Gastroesophageal sphincter (tissue), 4 donors: ENCODE measurements at regions not wholly inside any gene's neighbourhood (a gene's known extent, or its start where the extent isn't known, plus 50 kb on each side); places are given as distances from the start of the nearest gene placed in this dataset.

Experiments
- ATAC-seq: fragments of 150-250 bp; one replicate; pipeline ENCODE4 v1.9.1; 2016; ENCODE audit warnings: mild to moderate bottlenecking, moderate library complexity
- H3K27ac ChIP-seq, 4 donors: fragments of 200-600 bp; sonication (generic) in 3 of 4; 1 replicate in 3 of 4; 2 replicates in 1 of 4; pipeline ENCODE4 v1.5.1; 2016 to 2019
- H3K27me3 ChIP-seq: fragments of 200-600 bp; sonication (generic); one replicate; pipeline ENCODE4 v1.5.1; 2019
- H3K36me3 ChIP-seq, 2 donors: fragments of 200-600 bp; sonication (generic); one replicate each; pipeline ENCODE4 v1.5.1; 2019; ENCODE audit warnings: control low read depth in 1 of 2
- H3K4me1 ChIP-seq, 3 donors: fragments of 200-600 bp; sonication (generic); 1 replicate in 2 of 3; 2 replicates in 1 of 3; pipeline ENCODE4 v1.5.1; 2016 to 2019; ENCODE audit warnings: control low read depth in 2 of 3
- H3K4me3 ChIP-seq, 2 donors: fragments of 200-600 bp; sonication (generic); one replicate each; pipeline ENCODE4 v1.5.1; 2019; ENCODE audit warnings: mild to moderate bottlenecking in 1 of 2, moderate library complexity in 1 of 2
- H3K9me3 ChIP-seq, 3 donors: fragments of 200-600 bp; sonication (generic); one replicate each; pipeline ENCODE4 v1.5.1; 2017 to 2019; ENCODE audit warnings: control low read depth in 2 of 3
- CTCF ChIP-seq, 4 experiments: fragments of 200-600 bp in 2 of 4; fragments of 450-650 bp in 2 of 4; sonication (generic) in 1 of 4; IDR thresholded peaks; one replicate each; pipeline ENCODE4 v1.5.1; 2017 to 2019; ENCODE audit warnings: antibody characterized with exemption in 4 of 4, mild to moderate bottlenecking in 2 of 4, moderate library complexity in 2 of 4
- EP300 ChIP-seq: sonication (generic); formaldehyde crosslinking; IDR thresholded peaks from one replicate; pipeline ENCODE4 v1.6.1; 2017; ENCODE audit warnings: antibody characterized with exemption, mild to moderate bottlenecking
- POLR2A ChIP-seq, 2 donors: fragments of 450-650 bp; IDR thresholded peaks; one replicate each; pipeline ENCODE4 v1.6.1; 2017; ENCODE audit warnings: antibody characterized with exemption in 2 of 2, mild to moderate bottlenecking in 2 of 2, moderate library complexity in 1 of 2
- POLR2AphosphoS5 ChIP-seq: sonication (generic); formaldehyde crosslinking; IDR thresholded peaks from one replicate; pipeline ENCODE4 v1.6.1; 2017; ENCODE audit warnings: antibody characterized with exemption
- WGBS, 2 donors: methylation state at CpG; one replicate each; pipeline ENCODE4 v1.1.5; 2018; ENCODE audit warnings: low coverage in 1 of 2; 5-methylcytosine and 5-hydroxymethylcytosine counted together
- small RNA-seq, 4 donors: library from RNA; depleted of rRNA; stranded (forward); fragments of <200 nt; gene quantifications; one replicate each; pipeline ENCODE3, GENCODE V24; 2016

- Histone ChIP-seq H3K27me3 (no peaks in the 10 kb centered on the region), H3K4me3 (no peak overlapping the region), H3K27ac (no peak overlapping the region), H3K36me3 (no peaks in the 10 kb centered on the region), H3K9me3 (no peaks in the 10 kb centered on the region), H3K4me1 (no peaks in the 10 kb centered on the region)
- no peak for ATAC-seq
- WGBS, 2 donors: 52 to 75% methylated on average over 1 of the region's 1 CpG
- TF ChIP-seq EP300 (no peak), POLR2AphosphoS5 (no peak), CTCF (IDR thresholded peaks at IDR 0.05) (no peak), POLR2A (IDR thresholded peaks at IDR 0.05) (no peak)
These were observed 64.1 kb upstream of the MDGA2 start for GRCh38 chr14:47739541-47739940.

GRCh38 chr14:47730296-47730695, 54.9 kb upstream of the MDGA2 start:
- 55 to 87% methylated on average over 2 to 3 of the region's 3 CpGs for WGBS, 2 donors
- H3K27ac ChIP-seq: no peak overlapping the region
- no peaks in the 10 kb centered on the region for H3K4me1 ChIP-seq
- no peaks in the 10 kb centered on the region for H3K27me3 ChIP-seq
- no peak for TF ChIP-seq CTCF (IDR thresholded peaks at IDR 0.05)
- no peak for TF ChIP-seq POLR2A (IDR thresholded peaks at IDR 0.05)
- TF ChIP-seq POLR2AphosphoS5: no peak
- TF ChIP-seq EP300: no peak
- no peaks in the 10 kb centered on the region for H3K36me3 ChIP-seq
- H3K4me3 ChIP-seq: no peak overlapping the region
- no peaks in the 10 kb centered on the region for H3K9me3 ChIP-seq
- ATAC-seq: no peak

Small RNAs in the stretch of these regions (small RNA-seq; reads per million reads assigned to genes)
- gene AL121576.1: 0 reads per million in 4 donors
- 0 reads per million in 4 donors for gene AL512360.1
- 0 reads per million in 4 donors for gene MIR548Y
- 0 reads per million in 4 donors for gene RNU6-297P
